HG03378 (cell line): ENCODE measurements at regions not wholly inside any gene's neighbourhood (a gene's known extent, or its start where the extent isn't known, plus 50 kb on each side); places are given as distances from the start of the nearest gene placed in this dataset.

Experiments
- ATAC-seq: cut with Tn5 transposase; IDR thresholded peaks from one replicate; pipeline ENCODE4 v1.9.1; 2021; ENCODE audit warnings: mild to moderate bottlenecking, moderate library complexity; ENCODE audit not compliant: unreplicated experiment

DNA sequence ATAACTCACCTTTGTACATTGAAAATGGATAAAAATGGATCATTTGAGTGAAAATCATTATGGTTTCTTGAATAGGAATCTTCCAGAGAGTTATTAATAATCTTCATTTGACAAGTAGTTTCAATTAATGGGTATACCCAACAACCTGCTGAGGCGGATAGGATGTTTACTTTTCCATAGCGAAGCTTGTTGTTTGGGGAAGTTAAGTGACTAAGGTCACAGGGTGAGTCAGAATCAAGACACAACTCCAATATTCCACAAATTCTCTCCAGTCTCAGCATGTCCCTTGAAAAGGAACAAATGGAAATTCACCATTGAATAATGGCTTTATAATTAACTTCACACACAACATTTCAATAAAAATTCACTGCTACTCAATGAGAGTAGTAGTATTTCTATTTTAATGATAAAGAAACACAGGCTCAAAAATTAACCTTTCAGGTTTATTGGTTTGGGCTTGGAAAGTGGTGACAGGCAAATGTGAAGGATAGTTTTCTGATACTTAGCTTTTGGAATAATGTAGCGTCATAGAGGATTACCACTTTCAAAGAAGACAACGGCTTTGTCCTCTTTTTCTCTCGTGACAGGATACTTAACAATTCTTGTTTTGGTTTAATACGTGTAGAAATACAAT is 211.3 kb downstream of the GPD2 start:
- no peak for ATAC-seq

DNA sequence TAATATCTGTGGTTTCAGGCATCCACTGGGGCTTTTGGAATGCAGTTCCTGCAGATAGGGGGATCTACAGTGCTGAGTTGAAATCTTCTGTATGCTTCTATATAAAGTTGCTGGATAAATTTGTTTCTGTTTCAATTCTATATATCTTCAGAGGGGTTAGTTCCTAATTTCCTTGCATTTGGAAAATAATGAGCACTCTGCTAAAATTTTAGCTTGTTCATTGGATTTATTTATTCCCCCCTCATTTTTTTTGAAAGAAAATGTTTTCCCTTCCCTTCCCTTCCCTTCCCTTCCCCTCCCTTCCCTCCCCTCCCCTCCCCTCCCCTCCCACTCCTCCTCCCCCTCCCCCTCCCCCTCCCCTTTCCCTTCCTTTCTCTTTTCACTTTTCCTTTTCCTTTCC is 212.3 kb downstream of the GPD2 start:
- ATAC-seq = no peak

DNA sequence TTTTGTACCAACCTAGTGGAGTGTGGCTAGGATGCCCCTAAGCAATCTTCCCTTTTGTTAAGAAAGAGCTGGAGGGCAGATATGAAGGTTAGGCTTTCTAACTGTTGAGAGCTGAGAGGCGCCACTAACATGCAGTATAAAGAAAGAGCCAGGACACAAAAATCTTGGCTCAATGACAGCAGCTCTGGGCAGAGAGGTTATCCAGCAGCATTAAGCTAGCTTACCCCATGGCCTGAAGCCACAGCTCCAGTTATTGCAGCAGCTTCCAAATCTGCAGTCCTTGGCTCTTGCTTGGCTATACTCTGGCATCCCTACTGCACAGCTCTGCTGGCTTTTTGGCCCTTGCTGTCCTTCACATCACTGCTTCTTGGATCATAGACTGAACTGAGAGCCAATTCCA is 213.4 kb downstream of the GPD2 start:
- ATAC-seq = no peak

DNA sequence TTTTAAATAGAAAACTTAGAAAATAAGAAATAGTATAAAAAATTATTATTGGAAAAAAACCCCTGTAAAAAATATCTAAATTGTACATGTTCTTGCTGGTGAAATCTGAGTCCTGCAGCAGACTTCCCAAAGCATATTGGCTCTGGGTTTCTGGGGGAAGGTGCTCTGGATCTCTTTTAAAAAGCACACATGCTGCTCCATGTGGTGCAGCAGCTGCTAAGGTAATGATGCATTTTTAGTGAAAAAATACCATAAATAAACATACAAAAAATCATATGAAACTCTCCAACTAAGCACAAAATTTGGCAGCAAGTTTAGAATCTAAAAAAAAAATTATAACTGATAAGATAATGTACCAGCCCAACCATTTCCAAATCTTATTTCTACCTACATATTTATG is 216.5 kb downstream of the GPD2 start:
- no peak for ATAC-seq

DNA sequence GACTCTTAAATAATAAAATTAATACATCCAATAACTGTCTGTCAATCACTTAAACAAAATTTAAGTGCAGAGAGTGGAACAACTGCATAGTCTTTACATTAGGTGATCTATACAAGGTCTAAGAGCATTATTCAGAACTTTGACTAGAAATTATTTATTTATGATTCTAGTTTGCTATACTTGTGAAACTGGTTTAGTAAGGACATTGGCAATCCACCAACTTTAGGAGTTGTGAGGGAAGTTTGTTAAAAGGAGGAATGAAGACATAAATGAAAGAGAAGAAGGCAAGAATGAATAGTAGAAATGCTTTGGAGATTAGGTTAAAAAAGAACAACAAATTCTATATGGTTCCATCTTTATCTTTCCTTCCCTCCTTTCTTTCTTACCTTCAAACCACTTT is 217.5 kb downstream of the GPD2 start:
- ATAC-seq = no peak

DNA sequence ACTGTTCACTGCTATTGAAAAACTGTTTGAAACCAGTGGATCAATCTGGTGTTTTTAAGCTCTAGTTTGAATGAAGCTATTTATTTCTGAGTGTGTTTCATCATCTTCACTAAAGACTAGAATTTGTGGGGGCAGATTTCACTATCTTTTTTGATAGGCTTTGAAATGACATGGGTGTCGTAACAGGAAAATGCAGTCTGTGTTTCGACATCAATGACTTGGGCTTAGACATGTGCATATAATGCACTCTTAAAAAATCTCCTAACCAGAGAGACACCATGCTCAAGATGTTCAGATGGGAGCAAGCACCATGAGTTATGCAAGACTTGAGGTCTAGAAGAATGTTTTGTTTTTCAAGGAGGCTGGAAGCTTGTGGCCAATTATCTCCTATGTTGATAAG is 221.6 kb downstream of the GPD2 start:
- no peak for ATAC-seq

DNA sequence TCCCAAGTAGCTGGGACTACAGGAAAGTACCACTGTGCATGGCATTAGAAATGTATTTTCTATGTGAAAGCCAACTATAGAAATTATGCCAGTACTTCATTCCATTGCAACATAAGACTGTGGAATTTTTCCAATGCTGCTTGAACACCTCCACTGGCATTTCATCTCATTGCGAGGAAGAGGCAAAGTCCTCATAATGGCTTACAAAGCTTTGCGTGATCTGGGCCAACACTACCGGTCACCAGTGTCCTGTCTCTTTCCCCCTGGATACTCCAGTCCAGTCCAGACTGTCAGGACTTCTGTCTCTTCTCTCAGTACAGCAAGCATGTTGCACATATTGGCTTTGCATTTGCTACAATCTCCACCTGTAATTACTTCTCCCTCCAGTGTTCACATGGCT is 223.5 kb downstream of the GPD2 start:
- ATAC-seq = no peak

DNA sequence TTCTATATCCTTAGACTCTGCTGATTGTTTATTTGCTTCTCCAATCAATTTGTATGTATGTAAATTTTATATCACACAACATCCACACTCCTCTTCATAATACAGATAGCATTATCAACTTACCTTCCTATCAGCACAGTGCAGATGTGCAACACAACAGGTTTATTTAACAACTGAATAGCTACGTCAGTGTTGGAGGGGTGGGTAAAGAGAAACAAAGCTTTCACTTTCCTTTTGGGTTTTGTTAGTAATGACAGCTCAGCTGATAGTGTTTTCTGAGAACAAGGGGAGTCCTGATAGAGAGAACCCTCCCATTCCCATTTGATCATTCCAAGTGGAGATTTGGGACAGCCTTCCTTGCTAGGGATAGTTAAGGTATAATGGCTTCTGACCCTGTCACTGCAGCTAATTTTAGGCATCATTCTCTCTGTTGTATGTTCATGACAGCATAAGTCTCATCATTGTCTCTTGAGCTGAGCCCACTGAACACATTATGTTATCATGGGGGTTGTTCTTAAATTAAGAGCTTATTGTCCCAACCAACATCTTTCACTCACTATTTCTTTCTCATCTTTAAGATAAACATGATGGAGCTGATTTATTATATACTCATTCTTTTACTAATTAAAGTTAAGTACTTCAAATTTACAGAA is 227.7 kb downstream of the GPD2 start:
- peak; percentile 87 for ATAC-seq

DNA sequence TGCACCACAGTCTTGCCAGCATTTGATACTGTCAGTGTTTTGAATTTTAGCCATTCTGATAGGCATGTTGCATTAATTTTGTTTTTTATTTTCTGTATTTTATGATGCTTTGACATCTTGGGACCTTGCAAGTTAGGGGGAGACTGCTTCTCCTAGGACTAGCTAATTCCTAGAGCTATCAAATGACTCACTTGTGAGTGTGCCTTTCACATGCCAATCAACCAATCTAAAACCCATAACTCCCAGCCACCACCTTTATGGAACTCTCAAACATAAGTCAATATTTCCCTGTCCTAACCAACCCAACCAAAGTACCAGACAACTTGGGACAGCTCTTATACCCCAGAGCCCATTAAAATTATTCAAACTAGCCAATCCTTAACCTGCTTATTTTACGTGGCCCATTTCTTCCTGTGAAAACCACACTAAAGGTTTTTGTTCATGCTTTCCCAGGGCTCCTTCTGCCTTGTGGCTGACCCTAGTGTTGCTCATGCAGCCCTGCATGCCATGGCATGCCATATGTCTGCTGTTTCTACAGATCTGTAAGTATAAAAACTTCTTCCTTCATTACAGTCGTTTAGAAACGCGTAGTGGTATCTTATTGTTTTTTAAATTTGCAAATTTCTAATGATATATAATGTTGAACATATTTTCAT is 230.1 kb downstream of the GPD2 start:
- no peak for ATAC-seq

DNA sequence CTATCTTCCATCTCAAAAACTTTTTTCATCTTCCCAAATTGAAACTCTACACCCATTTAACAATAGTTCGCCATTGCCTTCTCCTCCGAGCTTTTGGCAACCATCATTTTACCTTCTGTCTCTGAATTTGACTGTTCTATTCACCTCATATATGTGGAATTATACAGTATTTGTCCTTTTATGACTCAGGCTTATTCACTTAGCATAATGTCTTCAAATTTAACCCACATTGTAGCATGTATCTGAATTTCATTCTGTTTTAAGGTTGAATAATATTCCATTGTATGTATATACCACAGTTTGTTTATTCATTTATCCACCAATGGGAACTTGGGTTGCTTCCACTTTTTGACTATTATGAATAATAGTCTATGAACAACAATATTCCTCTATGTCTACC is 233.9 kb downstream of the GPD2 start:
- no peak for ATAC-seq

DNA sequence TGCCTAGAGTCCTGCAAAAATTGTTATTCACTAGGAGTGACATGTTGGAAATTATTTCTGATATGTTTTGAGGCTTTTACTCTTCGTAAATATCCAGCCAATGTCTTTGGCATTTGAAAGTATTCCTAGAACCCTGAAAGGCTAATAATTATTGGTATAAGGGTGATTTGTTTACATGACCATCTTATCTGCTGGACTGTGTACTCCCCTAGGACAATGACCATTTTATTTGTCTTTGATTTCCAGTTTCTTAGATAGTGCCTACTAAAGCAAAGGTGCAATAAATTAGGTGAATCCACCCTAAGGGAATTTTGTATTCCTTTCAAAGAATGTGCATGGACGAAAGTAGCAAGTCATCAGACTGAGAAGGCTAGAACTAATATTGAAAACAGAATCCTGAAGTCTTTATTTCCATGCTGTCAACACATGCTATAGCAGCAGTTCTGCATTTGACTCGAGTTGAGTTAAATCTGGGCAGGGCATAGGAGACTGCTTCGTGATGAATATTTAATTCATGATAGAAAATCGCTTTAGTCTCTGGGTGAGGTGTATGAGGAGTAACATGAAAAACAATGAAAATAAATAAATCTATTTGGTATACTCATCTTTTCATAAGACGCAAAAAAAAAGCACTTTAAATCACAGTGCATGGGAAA is 235.7 kb downstream of the GPD2 start:
- ATAC-seq = no peak

DNA sequence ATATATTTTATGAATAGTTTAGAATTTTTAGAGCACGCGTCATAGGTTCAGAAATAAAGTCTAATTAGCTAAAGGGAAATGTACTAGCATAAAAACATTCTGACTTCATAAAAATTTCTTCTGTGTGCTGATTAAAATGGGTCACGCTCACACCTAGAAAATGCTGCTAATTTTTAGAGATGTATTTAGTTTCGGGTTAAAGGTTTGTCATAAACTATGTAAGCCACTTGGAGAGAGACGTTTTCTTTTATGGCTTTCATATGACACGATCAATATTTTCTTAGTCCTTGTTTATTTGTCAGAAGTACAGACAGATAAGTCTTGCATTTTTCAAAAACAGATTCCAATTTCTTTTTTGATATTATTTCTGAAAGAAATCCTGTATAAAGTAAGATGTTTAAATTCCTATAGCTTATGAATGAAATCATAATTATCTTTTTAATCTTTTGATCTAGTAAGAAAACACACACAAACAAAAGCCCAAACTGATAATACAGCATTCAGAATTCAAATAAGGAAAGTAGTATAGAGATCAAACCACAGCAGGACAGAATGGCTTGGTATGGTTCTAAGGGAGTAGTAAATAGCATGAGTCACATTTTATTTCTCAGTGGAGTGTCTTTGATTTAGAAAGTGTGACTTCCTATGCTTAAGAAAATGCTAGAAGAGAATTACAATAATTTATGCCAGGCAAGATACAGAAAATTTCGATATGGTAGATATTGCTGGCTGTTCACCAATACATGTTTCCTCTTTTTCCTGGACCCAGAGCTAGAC is 236.6 kb downstream of the GPD2 start:
- ATAC-seq = no peak

DNA sequence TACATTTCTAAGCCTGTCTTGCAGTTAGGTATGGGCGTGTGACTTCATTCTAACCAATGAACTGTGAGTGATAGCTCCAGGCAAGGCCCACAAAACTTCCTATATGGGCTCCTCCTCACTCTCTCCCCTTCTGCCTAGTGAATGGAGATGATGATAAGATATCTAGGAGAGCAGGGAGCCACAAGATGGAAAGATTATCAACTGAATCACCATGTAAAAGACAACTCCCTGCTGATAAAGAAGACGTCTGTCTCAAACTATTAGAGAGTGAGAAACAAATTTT is 237.1 kb downstream of the GPD2 start:
- no peak for ATAC-seq

DNA sequence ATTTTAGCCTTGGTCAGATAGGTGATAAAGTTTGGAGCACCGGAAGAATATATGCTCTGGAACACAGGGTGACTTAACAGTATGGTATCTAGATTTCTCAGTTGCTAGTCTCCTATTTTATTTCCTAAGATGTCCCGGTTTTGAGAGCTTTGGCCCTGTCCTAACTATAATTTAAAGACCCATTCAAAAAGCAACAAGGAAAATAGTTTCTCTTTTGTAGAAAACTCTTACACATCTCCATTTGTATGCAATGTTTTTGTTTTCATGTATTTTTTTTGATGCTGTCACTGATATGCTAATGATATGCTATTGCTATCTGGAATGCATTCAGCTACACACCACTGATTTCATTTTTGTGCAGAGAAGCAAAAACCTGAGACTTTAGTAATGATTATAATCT is 237.8 kb downstream of the GPD2 start:
- no peak for ATAC-seq

DNA sequence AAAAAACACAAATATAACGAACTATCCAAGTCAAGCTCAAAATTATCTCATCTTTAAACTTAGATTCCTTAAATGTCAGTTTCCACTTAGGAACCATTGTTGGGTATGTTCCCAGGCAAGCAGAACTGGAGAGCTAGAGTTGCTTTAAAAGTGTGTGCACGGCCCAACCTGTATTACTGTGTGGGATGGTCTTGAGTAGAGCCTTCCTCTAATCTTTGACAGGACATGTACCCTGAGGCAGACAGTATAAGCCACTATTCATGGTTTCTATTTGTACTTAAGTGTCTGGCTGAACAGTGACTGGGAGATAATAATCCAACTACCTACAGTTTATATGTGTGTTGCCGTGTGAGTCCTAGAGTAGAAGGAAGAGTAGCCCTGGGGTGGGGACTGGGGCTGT is 239.7 kb downstream of the GPD2 start:
- ATAC-seq = no peak

DNA sequence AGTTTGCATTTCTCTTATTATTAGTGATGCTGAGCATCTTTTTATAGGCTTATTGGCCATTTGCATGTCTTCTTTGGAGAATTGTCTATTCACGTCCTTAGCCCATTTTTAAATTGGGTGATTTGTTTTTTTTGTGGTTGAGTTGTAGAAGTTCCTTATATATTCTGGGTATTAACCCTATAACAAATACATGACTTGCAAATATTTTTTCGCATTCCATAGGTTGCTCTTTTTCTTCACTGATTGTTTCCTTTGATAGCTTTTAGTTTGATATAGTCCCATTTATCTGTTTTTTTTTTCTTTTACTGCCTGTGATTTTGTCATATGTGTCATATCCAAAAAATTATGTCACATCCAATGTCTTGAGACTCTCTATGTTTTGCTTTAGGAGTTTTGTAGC is 243.6 kb downstream of the GPD2 start:
- no peak for ATAC-seq

DNA sequence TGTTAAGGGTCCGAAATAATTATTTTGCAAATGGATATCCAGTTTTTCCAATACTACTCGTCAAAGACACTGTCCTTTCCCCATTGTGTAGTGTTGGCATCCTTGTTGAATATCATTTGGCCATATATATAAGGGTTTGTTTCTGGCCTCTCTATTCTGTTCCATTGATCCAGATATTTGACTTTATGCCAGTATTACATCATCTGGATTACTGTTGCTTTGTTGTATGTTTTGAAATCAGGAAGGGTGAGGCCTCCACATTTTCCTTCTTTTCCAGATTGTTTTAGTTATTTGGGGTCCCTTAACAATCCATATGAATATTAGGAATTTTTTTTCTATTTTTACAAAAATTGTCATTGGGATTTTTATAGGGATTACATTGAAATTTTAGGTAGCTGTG is 244.1 kb downstream of the GPD2 start:
- no peak for ATAC-seq

DNA sequence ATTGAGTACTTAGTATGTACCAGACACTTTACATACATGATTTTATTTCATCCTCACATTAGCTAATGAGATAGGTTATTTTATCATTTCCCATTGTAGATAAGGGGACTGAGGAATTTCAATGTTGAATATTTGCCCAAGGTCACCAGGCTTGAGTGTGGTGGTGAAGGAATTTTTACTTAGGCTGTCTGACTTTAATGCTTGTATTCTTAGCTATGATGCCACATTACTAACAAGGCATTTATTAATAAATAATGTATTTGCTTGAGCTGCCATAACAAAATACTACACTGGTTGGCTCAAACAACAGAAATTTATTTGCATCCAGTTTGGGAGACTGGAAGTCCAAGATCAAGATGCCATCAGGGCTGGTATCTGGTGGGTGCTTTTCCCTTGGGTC is 250.9 kb downstream of the GPD2 start:
- ATAC-seq = no peak

DNA sequence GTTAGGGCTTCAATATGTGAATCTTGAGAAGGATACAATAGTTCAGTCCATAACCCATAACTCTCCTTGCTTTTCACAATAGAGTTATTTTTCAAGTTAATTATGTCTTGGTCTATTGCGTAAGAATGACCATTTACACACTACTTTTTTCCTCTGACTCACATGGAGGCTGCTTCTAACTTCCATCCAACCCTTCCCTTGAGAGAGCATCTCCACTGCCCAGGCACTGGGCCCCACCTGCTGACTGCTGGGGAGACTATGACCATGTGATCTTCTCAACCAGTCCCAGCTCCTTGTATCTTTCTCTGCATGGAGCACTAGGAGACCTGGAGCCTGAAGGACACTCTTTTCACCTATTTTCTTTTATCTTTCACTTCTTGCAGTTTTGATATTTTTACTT is 251.5 kb downstream of the GPD2 start:
- ATAC-seq = no peak

DNA sequence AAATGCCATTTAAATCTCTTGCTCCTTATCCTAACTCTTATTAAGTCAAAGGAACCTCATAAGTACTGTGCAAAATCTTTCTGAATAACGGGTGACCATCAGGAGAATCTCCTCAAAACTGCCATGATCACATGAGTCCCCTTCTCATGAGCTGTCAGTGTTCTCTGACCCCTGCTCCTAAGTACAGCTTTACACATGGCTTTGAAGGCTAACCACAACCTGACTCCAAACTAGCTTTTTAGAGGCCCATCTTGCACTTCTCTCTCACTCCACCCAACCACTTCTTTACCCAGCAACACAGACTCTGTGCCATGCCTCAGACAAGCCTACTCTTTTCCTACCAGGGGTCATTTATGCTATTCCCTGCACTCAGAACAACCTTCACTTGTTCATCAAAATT is 253.8 kb downstream of the GPD2 start:
- ATAC-seq = no peak

DNA sequence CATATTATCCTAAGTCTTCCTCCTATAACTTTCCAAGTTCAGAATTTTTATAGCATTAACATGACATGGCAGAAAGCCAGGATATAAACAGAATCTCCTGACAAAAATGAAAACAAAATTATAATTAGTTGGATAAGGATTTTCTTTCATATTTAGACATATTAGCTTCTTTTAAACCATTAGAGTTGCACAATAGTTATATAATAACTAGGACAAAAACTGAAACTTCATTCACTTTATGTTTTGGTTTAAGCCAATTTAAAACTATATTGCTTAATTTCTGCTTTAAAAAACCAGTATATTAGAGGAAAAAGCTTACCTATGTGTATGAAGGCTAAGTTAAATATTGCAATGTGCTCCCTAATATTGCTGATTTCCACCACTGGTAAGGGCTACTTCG is 254.8 kb downstream of the GPD2 start:
- ATAC-seq = no peak

DNA sequence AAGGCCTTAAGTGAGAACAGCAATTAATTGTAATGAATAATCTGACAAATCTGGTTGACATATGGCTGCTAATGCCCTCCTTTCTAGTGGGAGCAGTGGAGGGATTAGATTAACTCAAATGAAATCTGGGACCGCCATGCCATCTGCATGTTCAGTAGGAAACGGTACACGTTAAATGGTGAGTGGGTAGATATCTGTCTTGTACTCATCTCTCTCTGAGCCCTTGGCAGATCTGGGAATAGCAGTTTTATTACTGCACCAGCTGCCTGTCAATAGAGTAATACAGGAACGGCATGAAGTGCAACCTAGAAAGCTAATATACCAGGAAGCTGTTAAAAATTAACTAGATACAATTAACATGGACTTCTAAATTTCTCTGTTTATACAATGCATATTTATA is 258.8 kb downstream of the GPD2 start:
- no peak for ATAC-seq
